Mesendoderm (in vitro differentiated cells): ENCODE measurements at regions not wholly inside any gene's neighbourhood (a gene's known extent, or its start where the extent isn't known, plus 50 kb on each side); places are given as distances from the start of the nearest gene placed in this dataset.

Experiments
- DNase-seq: peaks from one replicate; pipeline ENCODE4 v3.0.0; 2013
- H2AK5ac ChIP-seq: 2 replicates; pipeline ENCODE4 v1.6.1; 2013; ENCODE audit warnings: low read length, inconsistent platforms
- H2BK120ac ChIP-seq: 2 replicates; pipeline ENCODE4 v1.6.1; 2013; ENCODE audit warnings: low read depth, mild to moderate bottlenecking, low read length, moderate library complexity, mixed read lengths
- H2BK15ac ChIP-seq: replicated peaks from 2 replicates; pipeline ENCODE4 v1.6.1; 2013; ENCODE audit warnings: low read depth, mild to moderate bottlenecking, moderate library complexity
- H2BK5ac ChIP-seq: 2 replicates; pipeline ENCODE4 v1.6.1; 2013; ENCODE audit warnings: low read length, inconsistent platforms
- H3K18ac ChIP-seq: 2 replicates; pipeline ENCODE4 v1.6.1; 2013; ENCODE audit warnings: mild to moderate bottlenecking, low read length, mixed read lengths
- H3K23ac ChIP-seq: one replicate; pipeline ENCODE4 v1.6.1; 2013; ENCODE audit warnings: low read length
- H3K27ac ChIP-seq: 2 replicates; pipeline ENCODE4 v1.5.1; 2013; ENCODE audit warnings: low read depth, mild to moderate bottlenecking, inconsistent platforms, low read length, moderate library complexity
- H3K27me3 ChIP-seq: 2 replicates; pipeline ENCODE4 v1.6.1; 2013; ENCODE audit warnings: low read length, control low read depth, mild to moderate bottlenecking, inconsistent platforms; ENCODE audit not compliant: insufficient read depth, poor library complexity
- H3K36me3 ChIP-seq: 2 replicates; pipeline ENCODE4 v1.6.1; 2013; ENCODE audit warnings: low read length, inconsistent platforms; ENCODE audit not compliant: control insufficient read depth, insufficient read depth
- H3K4ac ChIP-seq: one replicate; pipeline ENCODE4 v1.6.1; 2013; ENCODE audit warnings: low read depth, mild to moderate bottlenecking, low read length, moderate library complexity
- H3K4me1 ChIP-seq: 2 replicates; pipeline ENCODE4 v1.6.1; 2013; ENCODE audit warnings: low read depth, low read length, inconsistent platforms; ENCODE audit not compliant: control insufficient read depth
- H3K4me2 ChIP-seq: 2 replicates; pipeline ENCODE4 v1.6.1; 2013; ENCODE audit warnings: low read length
- H3K4me3 ChIP-seq: 2 replicates; pipeline ENCODE4 v1.5.1; 2013; ENCODE audit warnings: mild to moderate bottlenecking, low read length
- H3K56ac ChIP-seq: one replicate; pipeline ENCODE4 v1.6.1; 2013; ENCODE audit warnings: low read length
- H3K79me1 ChIP-seq: 2 replicates; pipeline ENCODE4 v1.6.1; 2013; ENCODE audit warnings: low read length, inconsistent platforms
- H3K79me2 ChIP-seq: 2 replicates; pipeline ENCODE4 v1.6.1; 2013; ENCODE audit warnings: mild to moderate bottlenecking, low read length; ENCODE audit not compliant: control insufficient read depth, insufficient read depth
- H3K9ac ChIP-seq: 2 replicates; pipeline ENCODE4 v1.6.1; 2013; ENCODE audit warnings: low read length, inconsistent platforms
- H4K5ac ChIP-seq: one replicate; pipeline ENCODE4 v1.6.1; 2013; ENCODE audit warnings: low read length
- H4K8ac ChIP-seq: one replicate; pipeline ENCODE4 v1.6.1; 2013; ENCODE audit warnings: low read depth, mild to moderate bottlenecking, control low read depth, low read length, moderate library complexity
- WGBS: extraction: QIAGEN DNeasy Blood & Tissue Kit; methylation state at CpG from one replicate; pipeline ENCODE4 v1.1.7; 2013; ENCODE audit warnings: low lambda C conversion rate, missing lambda C conversion rate; ENCODE audit not compliant: insufficient coverage; ENCODE audit errors: extremely low coverage; 5-methylcytosine and 5-hydroxymethylcytosine counted together

- Histone ChIP-seq H3K23ac (no peak overlapping the region), H3K27me3 (no peaks in the 10 kb centered on the region), H3K18ac (no peak overlapping the region), H4K5ac (no peak overlapping the region), H3K79me2 (no peaks in the 10 kb centered on the region), H3K56ac (no peak overlapping the region), H2BK120ac (no peak overlapping the region), H3K4me2 (no peak overlapping the region), H2BK15ac (no peak overlapping the region), H3K4me3 (no peak overlapping the region), H3K4me1 (no peaks in the 10 kb centered on the region), H3K79me1 (no peaks in the 10 kb centered on the region), H4K8ac (no peak overlapping the region), H3K4ac (no peak overlapping the region), H3K9ac (no peak overlapping the region), H3K27ac (no peak overlapping the region), H2AK5ac (no peak overlapping the region), H2BK5ac (no peak overlapping the region), H3K36me3 (no peaks in the 10 kb centered on the region)
- WGBS, result no CpG with 5 or more reads among the region's 2 CpGs
- DNase-seq, result no peak
Observed at GRCh38 chr13:39269004-39269403, 230.7 kb downstream of the NHLRC3 start.

- H3K27me3 ChIP-seq, result no peaks in the 10 kb centered on the region
- H3K79me2 ChIP-seq, result no peaks in the 10 kb centered on the region
- no peak overlapping the region for H2BK15ac ChIP-seq
- H4K5ac ChIP-seq, result no peak overlapping the region
- no peak overlapping the region for H2BK5ac ChIP-seq
- H2BK120ac ChIP-seq, result no peak overlapping the region
- H3K27ac ChIP-seq, result no peak overlapping the region
- no peak for DNase-seq
- H3K79me1 ChIP-seq, result no peaks in the 10 kb centered on the region
- no CpG with 5 or more reads among the region's 1 CpG for WGBS
- H3K4me3 ChIP-seq, result no peak overlapping the region
- H3K56ac ChIP-seq, result no peak overlapping the region
- H3K36me3 ChIP-seq, result no peaks in the 10 kb centered on the region
- no peak overlapping the region for H3K4ac ChIP-seq
- no peak overlapping the region for H4K8ac ChIP-seq
- H3K9ac ChIP-seq, result no peak overlapping the region
- no peak overlapping the region for H3K18ac ChIP-seq
- no peak overlapping the region for H3K4me2 ChIP-seq
- no peak overlapping the region for H2AK5ac ChIP-seq
- no peak overlapping the region for H3K23ac ChIP-seq
- no peaks in the 10 kb centered on the region for H3K4me1 ChIP-seq
Observed at GRCh38 chr13:39269411-39269810, 231.2 kb downstream of the NHLRC3 start.

GRCh38 chr13:39272994-39273393 is 234.7 kb downstream of the NHLRC3 start:
- H3K18ac ChIP-seq, result no peak overlapping the region
- H3K79me2 ChIP-seq, result no peaks in the 10 kb centered on the region
- no peak overlapping the region for H4K5ac ChIP-seq
- no peaks in the 10 kb centered on the region for H3K79me1 ChIP-seq
- DNase-seq, result no peak
- H2BK120ac ChIP-seq, result no peak overlapping the region
- no peak overlapping the region for H3K4me2 ChIP-seq
- no peak overlapping the region for H2BK5ac ChIP-seq
- H3K4me3 ChIP-seq, result no peak overlapping the region
- H3K4me1 ChIP-seq, result no peaks in the 10 kb centered on the region
- no peaks in the 10 kb centered on the region for H3K36me3 ChIP-seq
- H3K56ac ChIP-seq, result no peak overlapping the region
- no peak overlapping the region for H3K27ac ChIP-seq
- no peak overlapping the region for H4K8ac ChIP-seq
- H2AK5ac ChIP-seq, result no peak overlapping the region
- WGBS, result no CpG with 5 or more reads among the region's 1 CpG
- no peak overlapping the region for H3K4ac ChIP-seq
- H3K27me3 ChIP-seq, result no peaks in the 10 kb centered on the region
- H3K9ac ChIP-seq, result no peak overlapping the region
- H2BK15ac ChIP-seq, result no peak overlapping the region
- H3K23ac ChIP-seq, result no peak overlapping the region

GRCh38 chr13:39273953-39274738 is 235.9 kb downstream of the NHLRC3 start:
- Histone ChIP-seq H3K79me1 (no peaks in the 10 kb centered on the region), H3K27ac (no peak overlapping the region), H3K79me2 (no peaks in the 10 kb centered on the region), H3K27me3 (no peaks in the 10 kb centered on the region), H3K23ac (no peak overlapping the region), H3K56ac (no peak overlapping the region), H2BK120ac (peak overlapping the region; percentile 61), H3K36me3 (no peaks in the 10 kb centered on the region), H3K4ac (no peak overlapping the region), H2BK5ac (no peak overlapping the region), H3K4me2 (no peak overlapping the region), H3K4me1 (no peaks in the 10 kb centered on the region), H3K4me3 (no peak overlapping the region), H2AK5ac (no peak overlapping the region), H4K5ac (no peak overlapping the region), H2BK15ac (no peak overlapping the region), H4K8ac (no peak overlapping the region), H3K9ac (no peak overlapping the region), H3K18ac (no peak overlapping the region)
- DNase-seq, result peak; percentile 47
- no CpG with 5 or more reads among the region's 6 CpGs for WGBS

- no peak overlapping the region for H2BK5ac ChIP-seq
- H3K27ac ChIP-seq, result no peak overlapping the region
- no peak overlapping the region for H2BK120ac ChIP-seq
- H3K4me2 ChIP-seq, result no peak overlapping the region
- no peaks in the 10 kb centered on the region for H3K27me3 ChIP-seq
- no peak overlapping the region for H3K23ac ChIP-seq
- H2AK5ac ChIP-seq, result no peak overlapping the region
- no peak for DNase-seq
- no peaks in the 10 kb centered on the region for H3K79me1 ChIP-seq
- no peaks in the 10 kb centered on the region for H3K36me3 ChIP-seq
- H4K5ac ChIP-seq, result no peak overlapping the region
- no peak overlapping the region for H3K9ac ChIP-seq
- no peak overlapping the region for H3K56ac ChIP-seq
- H4K8ac ChIP-seq, result no peak overlapping the region
- no peak overlapping the region for H2BK15ac ChIP-seq
- H3K4ac ChIP-seq, result no peak overlapping the region
- no peaks in the 10 kb centered on the region for H3K79me2 ChIP-seq
- no peak overlapping the region for H3K18ac ChIP-seq
- no CpG with 5 or more reads among the region's 3 CpGs for WGBS
- no peak overlapping the region for H3K4me3 ChIP-seq
- no peaks in the 10 kb centered on the region for H3K4me1 ChIP-seq
Observed at GRCh38 chr13:39274739-39275325, 236.6 kb downstream of the NHLRC3 start.
